GM23248 (cell line): ENCODE measurements at regions not wholly inside any gene's neighbourhood (a gene's known extent, or its start where the extent isn't known, plus 50 kb on each side); places are given as distances from the start of the nearest gene placed in this dataset.
"Not testable (repeated sequence)": the region's sequence is repeated elsewhere in the genome, so short reads cannot be mapped to it uniquely, and the experiment has no call there.

Experiments
- EZH2 ChIP-seq: fragments of 200-600 bp; sonication (generic); IDR thresholded peaks from 2 replicates; pipeline ENCODE4 v1.6.1; 2018; ENCODE audit warnings: antibody characterized with exemption, mild to moderate bottlenecking; ENCODE audit not compliant: insufficient read depth, poor library complexity, severe bottlenecking
- EZH2phosphoT487 ChIP-seq: fragments of 200-600 bp; sonication (generic); IDR thresholded peaks from 2 replicates; pipeline ENCODE4 v1.6.1; 2018; ENCODE audit warnings: antibody characterized with exemption, moderate library complexity, mild to moderate bottlenecking, low read depth; ENCODE audit not compliant: insufficient read depth

- TF ChIP-seq EZH2, EZH2phosphoT487: not testable (repeated sequence)
Measured at GRCh38 chrX:51179805-51180204, 152.8 kb upstream of the NUDT10 start.
